ENCODE measurements at regions not wholly inside any gene's neighbourhood (a gene's known extent, or its start where the extent isn't known, plus 50 kb on each side); places are given as distances from the start of the nearest gene placed in this dataset.

GRCh38 chr12:118495296-118495695 lies 118.9 kb downstream of the SUDS3 start (continued):
- TF ChIP-seq, protein P1, sequence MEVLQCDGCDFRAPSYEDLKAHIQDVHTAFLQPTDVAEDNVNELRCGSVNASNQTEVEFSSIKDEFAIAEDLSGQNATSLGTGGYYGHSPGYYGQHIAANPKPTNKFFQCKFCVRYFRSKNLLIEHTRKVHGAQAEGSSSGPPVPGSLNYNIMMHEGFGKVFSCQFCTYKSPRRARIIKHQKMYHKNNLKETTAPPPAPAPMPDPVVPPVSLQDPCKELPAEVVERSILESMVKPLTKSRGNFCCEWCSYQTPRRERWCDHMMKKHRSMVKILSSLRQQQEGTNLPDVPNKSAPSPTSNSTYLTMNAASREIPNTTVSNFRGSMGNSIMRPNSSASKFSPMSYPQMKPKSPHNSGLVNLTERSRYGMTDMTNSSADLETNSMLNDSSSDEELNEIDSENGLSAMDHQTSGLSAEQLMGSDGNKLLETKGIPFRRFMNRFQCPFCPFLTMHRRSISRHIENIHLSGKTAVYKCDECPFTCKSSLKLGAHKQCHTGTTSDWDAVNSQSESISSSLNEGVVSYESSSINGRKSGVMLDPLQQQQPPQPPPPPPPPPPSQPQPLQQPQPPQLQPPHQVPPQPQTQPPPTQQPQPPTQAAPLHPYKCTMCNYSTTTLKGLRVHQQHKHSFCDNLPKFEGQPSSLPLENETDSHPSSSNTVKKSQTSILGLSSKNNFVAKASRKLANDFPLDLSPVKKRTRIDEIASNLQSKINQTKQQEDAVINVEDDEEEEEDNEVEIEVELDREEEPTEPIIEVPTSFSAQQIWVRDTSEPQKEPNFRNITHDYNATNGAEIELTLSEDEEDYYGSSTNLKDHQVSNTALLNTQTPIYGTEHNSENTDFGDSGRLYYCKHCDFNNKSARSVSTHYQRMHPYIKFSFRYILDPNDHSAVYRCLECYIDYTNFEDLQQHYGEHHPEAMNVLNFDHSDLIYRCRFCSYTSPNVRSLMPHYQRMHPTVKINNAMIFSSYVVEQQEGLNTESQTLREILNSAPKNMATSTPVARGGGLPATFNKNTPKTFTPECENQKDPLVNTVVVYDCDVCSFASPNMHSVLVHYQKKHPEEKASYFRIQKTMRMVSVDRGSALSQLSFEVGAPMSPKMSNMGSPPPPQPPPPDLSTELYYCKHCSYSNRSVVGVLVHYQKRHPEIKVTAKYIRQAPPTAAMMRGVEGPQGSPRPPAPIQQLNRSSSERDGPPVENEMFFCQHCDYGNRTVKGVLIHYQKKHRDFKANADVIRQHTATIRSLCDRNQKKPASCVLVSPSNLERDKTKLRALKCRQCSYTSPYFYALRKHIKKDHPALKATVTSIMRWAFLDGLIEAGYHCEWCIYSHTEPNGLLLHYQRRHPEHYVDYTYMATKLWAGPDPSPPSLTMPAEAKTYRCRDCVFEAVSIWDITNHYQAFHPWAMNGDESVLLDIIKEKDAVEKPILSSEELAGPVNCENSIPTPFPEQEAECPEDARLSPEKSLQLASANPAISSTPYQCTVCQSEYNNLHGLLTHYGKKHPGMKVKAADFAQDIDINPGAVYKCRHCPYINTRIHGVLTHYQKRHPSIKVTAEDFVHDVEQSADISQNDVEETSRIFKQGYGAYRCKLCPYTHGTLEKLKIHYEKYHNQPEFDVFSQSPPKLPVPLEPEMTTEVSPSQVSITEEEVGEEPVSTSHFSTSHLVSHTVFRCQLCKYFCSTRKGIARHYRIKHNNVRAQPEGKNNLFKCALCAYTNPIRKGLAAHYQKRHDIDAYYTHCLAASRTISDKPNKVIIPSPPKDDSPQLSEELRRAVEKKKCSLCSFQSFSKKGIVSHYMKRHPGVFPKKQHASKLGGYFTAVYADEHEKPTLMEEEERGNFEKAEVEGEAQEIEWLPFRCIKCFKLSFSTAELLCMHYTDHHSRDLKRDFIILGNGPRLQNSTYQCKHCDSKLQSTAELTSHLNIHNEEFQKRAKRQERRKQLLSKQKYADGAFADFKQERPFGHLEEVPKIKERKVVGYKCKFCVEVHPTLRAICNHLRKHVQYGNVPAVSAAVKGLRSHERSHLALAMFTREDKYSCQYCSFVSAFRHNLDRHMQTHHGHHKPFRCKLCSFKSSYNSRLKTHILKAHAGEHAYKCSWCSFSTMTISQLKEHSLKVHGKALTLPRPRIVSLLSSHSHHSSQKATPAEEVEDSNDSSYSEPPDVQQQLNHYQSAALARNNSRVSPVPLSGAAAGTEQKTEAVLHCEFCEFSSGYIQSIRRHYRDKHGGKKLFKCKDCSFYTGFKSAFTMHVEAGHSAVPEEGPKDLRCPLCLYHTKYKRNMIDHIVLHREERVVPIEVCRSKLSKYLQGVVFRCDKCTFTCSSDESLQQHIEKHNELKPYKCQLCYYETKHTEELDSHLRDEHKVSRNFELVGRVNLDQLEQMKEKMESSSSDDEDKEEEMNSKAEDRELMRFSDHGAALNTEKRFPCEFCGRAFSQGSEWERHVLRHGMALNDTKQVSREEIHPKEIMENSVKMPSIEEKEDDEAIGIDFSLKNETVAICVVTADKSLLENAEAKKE (CRISPR knock-in tag; IDR thresholded peaks at IDR 0.05): no peak
- TF ChIP-seq ZNF331 (CRISPR knock-in tag; IDR thresholded peaks at IDR 0.05; ENCODE audit: low read depth) (no peak), STAT1 (IDR thresholded peaks at IDR 0.05; ENCODE audit: unreplicated experiment) (no peak)

- H3K4me2 ChIP-seq: no peak overlapping the region
- no peak overlapping the region for H3K4me3 ChIP-seq
- H3K4me1 Mint-ChIP-seq: no peaks in the 10 kb centered on the region
- H3K9me3 Mint-ChIP-seq: no peaks in the 10 kb centered on the region
- no peaks in the 10 kb centered on the region for H3F3A ChIP-seq (replicated peaks; ENCODE audit: low read depth)
- H3K27me3 ChIP-seq (ENCODE audit: insufficient read depth): no peaks in the 10 kb centered on the region
- no peaks in the 10 kb centered on the region for H3K36me3 Mint-ChIP-seq (ENCODE audit: low read depth)
- H3K27ac ChIP-seq (ENCODE audit: low read depth): no peak overlapping the region
- H3K79me2 ChIP-seq (replicated peaks; ENCODE audit: insufficient read depth): no peaks in the 10 kb centered on the region
- H3K9me2 ChIP-seq (ENCODE audit: insufficient read depth): no peaks in the 10 kb centered on the region
- no peak overlapping the region for H3K27ac Mint-ChIP-seq
- H3K4me1 ChIP-seq (ENCODE audit: insufficient read depth): no peaks in the 10 kb centered on the region; the same call in 1 of the 2 replicates
- peaks cover 3% of the 10 kb centered on the region for H3K27me3 Mint-ChIP-seq (ENCODE audit: insufficient read depth, low read depth, poor library complexity)
- no peak overlapping the region for H3K4me3 Mint-ChIP-seq
- ATAC-seq (no peak), DNase-seq (ENCODE audit: low spot score) (no peak)
- H4K20me1 ChIP-seq (replicated peaks; ENCODE audit: insufficient read depth): no peaks in the 10 kb centered on the region
- no peak overlapping the region for H2AFZ ChIP-seq
- H3K36me3 ChIP-seq (ENCODE audit: insufficient read depth): no peaks in the 10 kb centered on the region
- TF ChIP-seq ZNF331 (CRISPR knock-in tag; IDR thresholded peaks at IDR 0.05; ENCODE audit: low read depth) (no peak), JUNB (IDR thresholded peaks at IDR 0.05; ENCODE audit: unreplicated experiment) (no peak), CTCF (conservative IDR thresholded peaks at IDR 0.05; ENCODE audit: low read depth in 2 of 2) (no peak), EZH2phosphoT487 (IDR thresholded peaks at IDR 0.05; ENCODE audit: unreplicated experiment) (no peak), EZH2 (IDR thresholded peaks at IDR 0.05; ENCODE audit: low read depth, unreplicated experiment) (no peak), ZNF114 (CRISPR knock-in tag; IDR thresholded peaks at IDR 0.05) (no peak), POLR2AphosphoS5 (IDR thresholded peaks at IDR 0.05; ENCODE audit: low read depth) (no peak)
- TF ChIP-seq, protein P1 (CRISPR knock-in tag; IDR thresholded peaks at IDR 0.05): no peak
Measured at GRCh38 chr12:118498171-118498570, 121.8 kb downstream of the SUDS3 start.

Data from GM23338 (cell line).